IPS-18a (cell line): ENCODE measurements at regions not wholly inside any gene's neighbourhood (a gene's known extent, or its start where the extent isn't known, plus 50 kb on each side); places are given as distances from the start of the nearest gene placed in this dataset.
A peak's percentile ranks its signal among the peaks of the same experiment; 100 is the strongest.

Experiments
- H3K27ac ChIP-seq: one replicate; pipeline ENCODE4 v1.5.1; 2013; ENCODE audit warnings: low read length
- H3K27me3 ChIP-seq: one replicate; pipeline ENCODE4 v1.6.1; 2013; ENCODE audit warnings: mild to moderate bottlenecking, low read length; ENCODE audit not compliant: control insufficient read depth, insufficient read depth
- H3K36me3 ChIP-seq: one replicate; pipeline ENCODE4 v1.6.1; 2013; ENCODE audit warnings: low read depth, low read length; ENCODE audit not compliant: control insufficient read depth
- H3K4me1 ChIP-seq: one replicate; pipeline ENCODE4 v1.6.1; 2013; ENCODE audit warnings: low read depth, low read length; ENCODE audit not compliant: control insufficient read depth
- H3K4me3 ChIP-seq: one replicate; pipeline ENCODE4 v1.5.1; 2013; ENCODE audit warnings: low read length
- H3K9ac ChIP-seq: one replicate; pipeline ENCODE4 v1.6.1; 2013; ENCODE audit warnings: mild to moderate bottlenecking, low read length, moderate library complexity
- H3K9me3 ChIP-seq: one replicate; pipeline ENCODE4 v1.6.1; 2013; ENCODE audit warnings: low read depth, low read length; ENCODE audit not compliant: control insufficient read depth

GRCh38 chr16:25434064-25434463 is 176.4 kb upstream of the ZKSCAN2 start:
- Histone ChIP-seq H3K9me3 (no peaks in the 10 kb centered on the region), H3K36me3 (no peaks in the 10 kb centered on the region), H3K4me1 (no peaks in the 10 kb centered on the region)

DNA sequence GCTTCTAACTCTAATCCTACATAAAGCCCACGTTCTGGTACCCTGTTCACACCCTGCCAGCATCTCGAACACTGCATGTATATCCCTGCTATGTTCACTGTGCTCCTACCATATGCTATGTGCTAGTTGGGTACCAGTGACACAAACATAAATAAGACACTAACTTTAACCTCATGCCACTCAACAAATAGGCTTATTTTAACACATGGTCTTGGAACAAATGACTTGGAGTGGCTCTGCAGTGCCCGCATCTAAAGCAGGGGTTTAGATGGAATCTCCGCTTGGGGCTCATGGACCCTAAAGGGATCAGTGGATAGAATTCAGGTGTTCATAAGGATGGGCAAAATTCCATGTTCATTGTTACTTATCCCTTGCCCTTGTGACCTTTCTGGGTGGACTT is 175.7 kb upstream of the ZKSCAN2 start:
- no peak overlapping the region for H3K27ac ChIP-seq
- no peaks in the 10 kb centered on the region for H3K27me3 ChIP-seq
- no peaks in the 10 kb centered on the region for H3K4me1 ChIP-seq
- no peaks in the 10 kb centered on the region for H3K36me3 ChIP-seq
- H3K9me3 ChIP-seq: no peaks in the 10 kb centered on the region
- H3K4me3 ChIP-seq: no peak overlapping the region
- no peak overlapping the region for H3K9ac ChIP-seq

More at GRCh38 chr16:25434064-25434463, 176.4 kb upstream of the ZKSCAN2 start:
- Histone ChIP-seq H3K9ac (no peak overlapping the region), H3K27me3 (no peaks in the 10 kb centered on the region), H3K4me3 (no peak overlapping the region), H3K27ac (no peak overlapping the region)

DNA sequence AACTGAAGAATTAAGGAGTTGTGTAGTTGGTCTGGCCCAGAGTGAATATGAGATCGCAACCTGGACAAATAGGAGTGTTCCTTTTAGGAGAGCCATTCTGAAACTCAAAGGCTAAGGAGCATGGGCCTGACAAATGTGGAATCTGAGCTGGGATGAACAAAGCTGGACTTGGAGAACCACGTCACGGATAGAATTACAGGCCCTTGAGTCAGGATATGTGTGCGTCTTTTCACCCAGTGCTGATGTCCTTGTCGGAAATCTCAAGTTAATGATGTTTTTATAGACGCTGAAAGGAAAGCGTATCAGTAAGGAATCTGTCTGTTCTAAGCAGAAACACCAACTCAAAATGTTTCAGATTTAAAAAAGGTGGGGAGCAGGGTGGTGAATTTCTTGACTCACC is 173.8 kb upstream of the ZKSCAN2 start:
- Histone ChIP-seq H3K27me3 (no peaks in the 10 kb centered on the region), H3K4me3 (no peak overlapping the region), H3K4me1 (no peaks in the 10 kb centered on the region), H3K27ac (no peak overlapping the region), H3K9me3 (no peaks in the 10 kb centered on the region), H3K9ac (no peak overlapping the region), H3K36me3 (no peaks in the 10 kb centered on the region)

DNA sequence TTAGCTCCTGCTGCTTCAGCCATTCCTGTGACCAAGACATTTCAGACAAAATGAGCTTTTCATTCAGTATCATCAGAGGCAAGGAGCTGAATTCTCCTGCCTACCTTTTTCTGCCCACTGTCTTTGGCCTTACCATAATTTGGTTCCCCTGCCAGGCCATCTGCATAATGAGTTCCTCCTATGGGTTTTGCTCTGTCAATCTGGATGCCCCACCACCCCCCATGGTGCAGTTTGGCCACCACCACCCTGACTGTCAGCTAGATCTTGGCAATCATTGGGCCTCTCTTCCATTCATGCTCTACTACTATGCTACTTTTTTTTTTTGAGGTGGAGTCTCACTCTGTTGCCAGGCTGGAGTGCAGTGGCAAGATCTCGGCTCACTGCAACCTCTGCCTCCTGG is 169.2 kb upstream of the ZKSCAN2 start:
- no peak overlapping the region for H3K4me3 ChIP-seq
- H3K9me3 ChIP-seq: no peaks in the 10 kb centered on the region
- no peak overlapping the region for H3K9ac ChIP-seq
- no peaks in the 10 kb centered on the region for H3K4me1 ChIP-seq
- H3K27ac ChIP-seq: no peak overlapping the region
- no peaks in the 10 kb centered on the region for H3K36me3 ChIP-seq
- H3K27me3 ChIP-seq: no peaks in the 10 kb centered on the region

DNA sequence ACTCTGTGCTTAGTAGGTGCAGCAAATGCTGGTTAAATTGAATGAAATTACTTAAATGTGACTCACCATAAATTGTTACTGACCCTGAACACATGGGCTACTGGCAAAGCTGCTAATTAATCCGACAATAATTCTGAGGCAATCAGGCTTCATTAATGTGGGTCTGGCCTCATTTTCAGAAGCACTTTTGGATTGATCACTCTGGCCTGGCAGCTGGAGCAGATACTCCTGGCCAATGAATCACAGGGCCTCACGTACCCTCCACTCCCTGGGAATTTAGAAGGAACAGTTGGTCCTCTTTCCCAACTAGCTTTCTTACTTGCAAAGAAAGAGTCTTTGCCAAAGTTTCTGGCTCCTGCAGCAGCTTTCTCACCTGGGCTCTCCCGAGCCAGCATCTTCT is 162.0 kb upstream of the ZKSCAN2 start:
- H3K27ac ChIP-seq: no peak overlapping the region
- H3K27me3 ChIP-seq: no peaks in the 10 kb centered on the region
- H3K9me3 ChIP-seq: no peaks in the 10 kb centered on the region
- H3K36me3 ChIP-seq: no peaks in the 10 kb centered on the region
- no peak overlapping the region for H3K9ac ChIP-seq
- H3K4me3 ChIP-seq: no peak overlapping the region
- no peaks in the 10 kb centered on the region for H3K4me1 ChIP-seq

- Histone ChIP-seq H3K9me3 (no peaks in the 10 kb centered on the region), H3K27ac (no peak overlapping the region), H3K27me3 (no peaks in the 10 kb centered on the region), H3K4me1 (no peaks in the 10 kb centered on the region), H3K9ac (no peak overlapping the region), H3K4me3 (no peak overlapping the region), H3K36me3 (no peaks in the 10 kb centered on the region)
Measured at GRCh38 chr16:25419153-25419552, 161.5 kb upstream of the ZKSCAN2 start.

GRCh38 chr16:25416002-25416401 is 158.4 kb upstream of the ZKSCAN2 start:
- H3K27ac ChIP-seq: no peak overlapping the region
- peaks cover 4% of the 10 kb centered on the region for H3K4me1 ChIP-seq

GRCh38 chr16:25413975-25414374 is 156.3 kb upstream of the ZKSCAN2 start:
- H3K36me3 ChIP-seq: no peaks in the 10 kb centered on the region
- peaks cover 4% of the 10 kb centered on the region for H3K4me1 ChIP-seq
- no peak overlapping the region for H3K9ac ChIP-seq
- no peak overlapping the region for H3K4me3 ChIP-seq
- no peaks in the 10 kb centered on the region for H3K27me3 ChIP-seq
- H3K9me3 ChIP-seq: no peaks in the 10 kb centered on the region
- H3K27ac ChIP-seq: no peak overlapping the region

More at GRCh38 chr16:25416002-25416401, 158.4 kb upstream of the ZKSCAN2 start:
- H3K9me3 ChIP-seq: no peaks in the 10 kb centered on the region
- no peaks in the 10 kb centered on the region for H3K27me3 ChIP-seq
- H3K9ac ChIP-seq: no peak overlapping the region
- no peak overlapping the region for H3K4me3 ChIP-seq
- no peaks in the 10 kb centered on the region for H3K36me3 ChIP-seq

DNA sequence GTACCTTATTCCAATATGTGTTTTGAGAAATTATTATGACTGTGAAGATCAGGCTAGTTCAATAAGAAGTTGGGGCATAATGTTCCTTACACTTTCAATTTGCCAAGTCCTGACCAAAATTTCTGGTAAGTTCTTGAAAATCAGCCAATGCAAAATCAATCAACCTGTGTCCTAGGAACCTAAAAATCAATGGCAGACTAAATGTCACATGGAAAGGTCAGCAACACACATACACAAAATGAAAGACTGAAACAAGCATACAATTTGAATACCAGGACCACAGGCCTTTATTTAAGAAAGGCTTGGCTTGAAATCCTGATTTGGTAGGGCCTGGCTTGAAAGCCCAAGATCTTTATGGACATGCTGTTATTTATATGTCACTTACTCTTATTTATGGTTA is 155.5 kb upstream of the ZKSCAN2 start:
- no peaks in the 10 kb centered on the region for H3K27me3 ChIP-seq
- peaks cover 4% of the 10 kb centered on the region for H3K4me1 ChIP-seq
- no peak overlapping the region for H3K9ac ChIP-seq
- H3K4me3 ChIP-seq: no peak overlapping the region
- H3K36me3 ChIP-seq: no peaks in the 10 kb centered on the region
- no peak overlapping the region for H3K27ac ChIP-seq
- H3K9me3 ChIP-seq: no peaks in the 10 kb centered on the region

DNA sequence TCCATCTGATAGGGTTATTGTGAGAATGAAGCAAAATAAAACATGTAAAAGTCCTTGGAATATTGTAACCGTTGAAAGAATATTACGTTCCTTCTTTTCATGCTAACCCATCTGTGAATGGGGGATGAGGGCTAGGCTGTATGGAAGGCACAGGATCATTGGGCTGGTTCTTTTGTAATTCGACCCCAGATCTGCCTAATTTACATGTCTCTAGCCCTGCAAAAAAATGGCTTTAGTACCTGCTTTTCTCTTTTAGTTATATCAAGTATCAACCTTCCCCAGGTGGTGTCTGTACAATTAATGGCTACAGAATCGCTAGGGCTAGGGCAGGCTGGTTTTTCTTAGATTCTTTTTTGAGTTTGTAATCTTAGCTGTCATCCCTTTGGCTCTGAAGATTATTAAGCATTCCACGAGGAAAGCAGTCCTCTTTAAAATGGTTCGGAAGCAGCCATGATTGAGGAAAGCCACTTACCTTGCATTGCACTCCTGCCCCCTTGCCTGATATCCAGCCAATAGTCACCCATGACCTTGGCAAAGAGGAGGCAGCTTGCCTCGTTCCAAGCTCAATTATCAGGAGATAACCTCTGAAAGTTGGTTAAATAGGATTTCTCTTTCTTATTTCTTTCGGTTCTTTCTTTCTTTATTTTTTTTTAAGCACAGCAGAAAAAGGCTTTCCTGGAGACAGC is 153.9 kb upstream of the ZKSCAN2 start:
- Histone ChIP-seq H3K4me1 (peaks cover 4% of the 10 kb centered on the region), H3K27me3 (no peaks in the 10 kb centered on the region), H3K27ac (peak overlapping the region; percentile 25), H3K36me3 (no peaks in the 10 kb centered on the region), H3K4me3 (no peak overlapping the region), H3K9ac (no peak overlapping the region), H3K9me3 (no peaks in the 10 kb centered on the region)

- H3K27me3 ChIP-seq: no peaks in the 10 kb centered on the region
- no peak overlapping the region for H3K4me3 ChIP-seq
- no peaks in the 10 kb centered on the region for H3K36me3 ChIP-seq
- H3K4me1 ChIP-seq: no peaks in the 10 kb centered on the region
- no peak overlapping the region for H3K9ac ChIP-seq
- no peak overlapping the region for H3K27ac ChIP-seq
- H3K9me3 ChIP-seq: no peaks in the 10 kb centered on the region
Measured at GRCh38 chr16:25403852-25404251, 146.2 kb upstream of the ZKSCAN2 start.

- H3K9me3 ChIP-seq: no peaks in the 10 kb centered on the region
- H3K27ac ChIP-seq: no peak overlapping the region
- no peaks in the 10 kb centered on the region for H3K4me1 ChIP-seq
- H3K36me3 ChIP-seq: no peaks in the 10 kb centered on the region
- H3K4me3 ChIP-seq: no peak overlapping the region
- H3K27me3 ChIP-seq: no peaks in the 10 kb centered on the region
- no peak overlapping the region for H3K9ac ChIP-seq
Measured at GRCh38 chr16:25395528-25395927, 137.9 kb upstream of the ZKSCAN2 start.
